MCF 10A (cell line): ENCODE measurements at regions not wholly inside any gene's neighbourhood (a gene's known extent, or its start where the extent isn't known, plus 50 kb on each side); places are given as distances from the start of the nearest gene placed in this dataset.

Experiments
- BruUV-seq: library from RNA; stranded (reverse); fragments of 400-500 nt; replicated peaks from 2 replicates; lab custom pipeline; 2021; lab: Mats Ljungman, UMichigan
- CTCF ChIA-PET: fragments of 300-600 bp; sonication (Branson Sonifier 250); formaldehyde crosslinking; extraction: SDS; loops from one replicate; lab custom pipeline; 2021; ENCODE audit warnings: antibody characterized with exemption, inconsistent platforms; lab: Yijun Ruan, JAX
- POLR2A ChIA-PET: fragments of 300-600, 350-650 bp; sonication (Branson Sonifier 250); formaldehyde crosslinking; extraction: SDS; loops from one replicate; lab custom pipeline; 2020; ENCODE audit warnings: antibody characterized with exemption, inconsistent platforms; lab: Yijun Ruan, JAX
- DNase-seq: peaks from one replicate; pipeline ENCODE4 v3.0.0-alpha.2; 2018; ENCODE audit not compliant: unreplicated experiment
- H3K27ac Mint-ChIP-seq: one replicate; pipeline ENCODE4 v1.8.0; 2022; ENCODE audit warnings: mild to moderate bottlenecking, low read depth, mixed read lengths; ENCODE audit not compliant: unreplicated experiment
- H3K27me3 Mint-ChIP-seq: one replicate; pipeline ENCODE4 v1.8.0; 2022; ENCODE audit warnings: mixed read lengths; ENCODE audit not compliant: insufficient read depth, unreplicated experiment
- H3K36me3 Mint-ChIP-seq: one replicate; pipeline ENCODE4 v1.8.0; 2022; ENCODE audit warnings: mild to moderate bottlenecking, moderate library complexity, mixed read lengths; ENCODE audit not compliant: insufficient read depth, unreplicated experiment
- H3K4me1 Mint-ChIP-seq: one replicate; pipeline ENCODE4 v1.8.0; 2022; ENCODE audit warnings: mixed read lengths; ENCODE audit not compliant: insufficient read depth, unreplicated experiment
- H3K4me3 Mint-ChIP-seq: one replicate; pipeline ENCODE4 v1.8.0; 2022; ENCODE audit warnings: mild to moderate bottlenecking, moderate library complexity, mixed read lengths; ENCODE audit not compliant: unreplicated experiment
- H3K9me3 Mint-ChIP-seq: one replicate; pipeline ENCODE4 v1.8.0; 2022; ENCODE audit warnings: mixed read lengths; ENCODE audit not compliant: unreplicated experiment
- CTCF ChIP-seq: fragments of 200-600 bp; IDR thresholded peaks from one replicate; pipeline ENCODE4 v1.8.0; 2022; ENCODE audit warnings: antibody characterized with exemption, mild to moderate bottlenecking; ENCODE audit not compliant: unreplicated experiment
- intact Hi-C: fragments of 100-400 bp; cut with micrococcal nuclease; formaldehyde crosslinking; loops from 2 replicates; pipeline ENCODE4 v1.14.1; 2022

- BruUV-seq: no TSS peak
- Mint-ChIP-seq H3K36me3 (no peaks in the 10 kb centered on the region), H3K4me3 (no peak overlapping the region), H3K27me3 (no peaks in the 10 kb centered on the region), H3K9me3 (no peaks in the 10 kb centered on the region), H3K27ac (no peak overlapping the region), H3K4me1 (peaks cover 8% of the 10 kb centered on the region)
- no peak for TF ChIP-seq CTCF
- CTCF ChIA-PET: interaction anchor here (0.5 to 1.6 kb wide), 4 partner anchors 21 to 50 kb away, joined by 3 to 5 read pairs (median 4); partner anchors contain the start of gene THBS1
- no peak for DNase-seq
- intact Hi-C loops: no loop called here
- POLR2A ChIA-PET: interaction anchor here (0.6 to 1.4 kb wide), 5 partner anchors 14 to 53 kb away, joined by 3 to 7 read pairs (median 3); no protein-coding TSS in a partner anchor
Observed at GRCh38 chr15:39530480-39531342, 50.2 kb upstream of the THBS1 start.
